Frontal cortex (tissue), 3 donors: ENCODE measurements at regions not wholly inside any gene's neighbourhood (a gene's known extent, or its start where the extent isn't known, plus 50 kb on each side); places are given as distances from the start of the nearest gene placed in this dataset.

Experiments
- DNase-seq, 2 donors: peaks; one replicate each; pipeline ENCODE4 v3.0.0; 2012; ENCODE audit warnings: low spot score in 2 of 2
- FAIRE-seq: peaks from 2 replicates; lab custom pipeline; 2012; peaks lifted over from hg19 to GRCh38; lab: Jason Lieb, UNC
- donor health status: control.
- donor health status: control.
- donor health status: control.

- DNase-seq (no peak), FAIRE-seq (no peak)
These were observed 115.2 kb upstream of the RAP1B start for GRCh38 chr12:68495336-68496070.

DNA sequence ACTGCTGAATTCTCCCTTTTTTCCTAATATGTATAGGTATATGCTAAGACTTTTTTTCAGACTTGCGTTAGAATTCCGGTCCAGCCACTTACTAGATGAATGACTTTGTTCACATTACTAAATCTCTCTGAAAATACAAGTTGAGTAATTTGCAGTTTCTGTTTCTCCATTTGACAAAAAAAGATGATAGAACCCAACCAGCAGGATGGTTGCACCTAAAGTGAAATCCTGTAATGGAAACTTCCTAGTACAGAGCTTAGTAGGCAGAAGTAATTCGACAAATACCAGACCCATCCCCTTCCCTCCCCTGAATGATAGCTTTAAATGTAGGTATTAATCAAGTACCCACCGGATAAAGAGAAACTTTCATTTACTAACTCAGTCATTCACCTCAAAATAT lies 113.6 kb upstream of the RAP1B start:
- DNase-seq = no peak
- no peak for FAIRE-seq

- DNase-seq (no peak), FAIRE-seq (no peak)
These were observed 113.0 kb upstream of the RAP1B start for GRCh38 chr12:68497702-68498101.

- no peak for FAIRE-seq
- no peak for DNase-seq
These were observed 112.0 kb upstream of the RAP1B start for GRCh38 chr12:68498736-68499135.

GRCh38 chr12:68499616-68500015 lies 111.1 kb upstream of the RAP1B start:
- DNase-seq = no peak
- FAIRE-seq = no peak

DNA sequence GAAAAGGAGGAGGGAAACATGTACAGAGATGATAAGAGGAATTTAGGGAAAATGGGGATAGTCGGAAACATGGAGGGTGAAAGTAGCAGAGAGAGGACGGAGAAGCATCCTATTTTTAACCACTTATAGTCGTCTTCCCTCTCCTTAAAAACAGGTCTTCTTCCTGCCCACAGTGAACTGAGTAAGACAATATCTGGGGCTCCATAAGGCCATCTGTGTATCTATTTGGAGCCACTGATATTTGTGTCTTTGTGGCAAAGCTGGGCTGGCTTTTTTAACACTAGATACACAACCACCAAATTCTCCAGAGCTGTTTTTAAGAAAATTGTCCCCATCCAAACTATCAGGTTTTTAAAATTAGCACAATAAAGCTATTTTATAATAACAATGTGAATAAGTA lies 109.5 kb upstream of the RAP1B start:
- FAIRE-seq (no peak), DNase-seq (no peak)

GRCh38 chr12:68505970-68506369 lies 104.7 kb upstream of the RAP1B start:
- FAIRE-seq = no peak
- DNase-seq = no peak

- FAIRE-seq (no peak), DNase-seq (no peak)
These were observed 104.1 kb upstream of the RAP1B start for GRCh38 chr12:68506619-68507018.

- FAIRE-seq (no peak), DNase-seq (no peak)
These were observed 103.0 kb upstream of the RAP1B start for GRCh38 chr12:68507657-68508056.

DNA sequence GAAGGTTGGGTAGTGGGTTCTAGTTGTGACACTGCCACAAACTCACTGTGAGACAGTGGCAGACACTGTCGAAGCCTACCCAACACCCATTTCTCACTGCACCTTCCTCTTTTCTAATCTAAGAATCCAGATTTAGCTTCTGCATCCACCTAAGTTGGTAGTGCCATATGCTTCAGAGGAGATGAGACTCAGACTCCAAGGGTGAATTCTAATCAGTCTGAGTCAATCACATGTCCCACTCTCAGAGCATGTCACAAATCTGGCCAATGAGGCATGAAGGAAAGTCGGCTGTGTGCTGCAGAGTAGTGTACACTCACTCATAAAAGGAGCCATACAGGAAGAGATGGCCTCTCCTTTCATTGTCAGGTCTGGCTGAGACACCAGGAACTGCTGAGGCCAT lies 102.1 kb upstream of the RAP1B start:
- DNase-seq (no peak), FAIRE-seq (no peak)

DNA sequence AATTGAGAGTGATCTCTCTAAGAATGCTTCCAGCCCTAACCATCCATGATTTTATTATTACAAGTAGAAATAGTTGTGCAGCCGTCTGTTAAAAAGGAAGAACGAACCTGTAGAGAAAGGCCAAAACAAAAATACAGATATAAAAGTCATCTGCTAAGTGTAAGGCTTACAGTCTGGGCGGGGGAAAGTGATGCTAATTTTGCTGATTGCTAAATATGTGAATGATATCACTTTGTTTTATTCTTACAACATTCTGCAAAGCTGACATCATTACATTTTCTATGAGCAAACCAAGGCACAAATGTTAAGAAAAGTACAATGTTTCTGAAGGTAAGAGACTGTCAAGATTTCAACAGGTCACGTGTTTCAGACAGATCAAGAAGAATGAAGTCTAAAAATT lies 101.5 kb upstream of the RAP1B start:
- FAIRE-seq (no peak), DNase-seq (no peak)

DNA sequence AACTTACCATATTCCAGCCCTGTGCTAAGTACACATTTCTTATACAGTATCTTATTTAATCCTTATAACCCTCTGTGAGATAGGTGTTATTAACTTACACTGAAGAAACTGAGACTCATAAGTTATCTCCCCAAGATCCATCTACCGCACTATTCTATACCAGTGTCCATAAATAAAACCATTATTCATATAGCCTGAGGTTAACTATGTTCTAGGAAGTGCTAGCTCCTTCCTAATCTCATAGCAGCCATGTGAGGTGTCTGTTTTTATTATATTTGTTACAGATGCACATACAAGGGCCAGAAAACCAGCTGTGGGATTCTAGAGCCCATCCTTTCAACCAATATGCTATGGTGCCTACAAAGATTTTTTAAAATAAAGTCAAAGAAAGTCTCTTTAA lies 100.3 kb upstream of the RAP1B start:
- no peak for DNase-seq
- no peak for FAIRE-seq

- FAIRE-seq (no peak), DNase-seq (no peak)
These were observed 95.8 kb upstream of the RAP1B start for GRCh38 chr12:68514807-68515411.

DNA sequence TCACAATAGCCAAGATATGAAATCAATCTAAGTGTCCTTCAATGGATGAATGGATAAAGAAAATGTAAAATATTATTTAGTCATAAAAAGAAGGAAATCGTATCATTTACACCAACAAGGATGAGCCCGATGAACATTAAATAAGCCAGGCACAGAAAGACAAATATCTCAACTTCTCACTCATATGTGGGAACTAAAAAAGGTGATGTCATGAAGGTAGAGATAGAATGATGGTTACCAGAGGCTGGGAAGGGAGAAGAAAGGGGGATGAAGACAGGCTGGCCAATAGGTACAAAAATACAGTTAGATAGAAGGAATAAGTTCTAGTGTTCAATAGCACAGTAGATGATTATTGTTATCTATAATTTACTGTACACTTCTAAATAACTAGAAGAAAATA lies 94.9 kb upstream of the RAP1B start:
- FAIRE-seq (no peak), DNase-seq (no peak)

DNA sequence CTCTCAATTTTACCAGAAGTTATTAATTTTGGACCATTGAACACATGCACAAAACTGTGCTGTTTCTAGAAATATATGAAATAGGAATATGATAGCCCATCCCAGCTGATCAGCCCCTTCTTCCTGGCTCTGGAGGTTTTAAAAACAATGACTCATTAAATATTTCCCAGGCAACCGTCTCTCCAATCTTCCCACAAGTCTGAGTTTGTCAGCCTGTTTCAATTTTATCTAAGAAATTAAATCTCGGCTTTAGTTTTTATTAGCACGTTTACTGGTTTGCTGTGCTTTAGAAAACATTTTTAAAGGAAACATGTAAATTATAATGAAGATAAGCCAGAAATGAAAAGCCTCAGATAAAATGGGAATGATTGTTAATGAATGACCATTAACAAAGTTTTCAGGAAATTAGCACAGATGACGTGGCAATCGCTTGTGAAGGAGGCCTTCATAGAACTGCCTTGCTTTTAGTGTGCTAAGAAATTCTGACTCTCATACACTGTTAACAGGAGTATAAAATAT lies 89.3 kb upstream of the RAP1B start:
- no peak for FAIRE-seq
- no peak for DNase-seq

DNA sequence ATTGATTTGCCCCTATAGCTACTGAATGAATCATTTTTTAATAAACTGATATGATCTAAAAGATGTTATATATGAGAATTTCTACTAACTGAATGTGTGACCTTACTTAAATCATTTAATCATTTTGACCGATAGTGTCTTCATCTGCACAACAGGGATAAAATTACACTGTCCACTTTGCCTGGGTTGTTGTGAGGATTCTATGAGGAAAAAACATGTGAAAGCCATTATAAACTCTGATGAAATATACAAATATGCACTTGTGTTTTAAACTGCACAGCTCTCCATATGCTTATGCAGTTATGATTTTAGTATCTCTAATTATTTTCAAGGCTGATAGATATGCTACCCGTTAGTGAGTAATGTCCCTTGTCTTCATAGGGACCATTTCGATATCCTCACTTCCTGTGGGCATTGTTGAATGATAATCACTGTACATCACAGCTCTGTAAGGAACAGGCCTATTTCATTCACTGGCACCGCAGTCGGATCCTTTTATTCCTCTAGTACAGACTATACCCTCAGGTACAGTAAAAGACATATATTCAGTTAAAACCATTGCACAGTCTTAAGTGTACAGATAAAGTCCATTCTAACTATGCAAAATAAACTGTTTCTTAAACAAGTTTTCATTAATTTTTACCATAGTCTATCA lies 88.7 kb upstream of the RAP1B start:
- FAIRE-seq (no peak), DNase-seq (no peak)

GRCh38 chr12:68529466-68529865 lies 81.2 kb upstream of the RAP1B start:
- no peak for DNase-seq
- no peak for FAIRE-seq

DNA sequence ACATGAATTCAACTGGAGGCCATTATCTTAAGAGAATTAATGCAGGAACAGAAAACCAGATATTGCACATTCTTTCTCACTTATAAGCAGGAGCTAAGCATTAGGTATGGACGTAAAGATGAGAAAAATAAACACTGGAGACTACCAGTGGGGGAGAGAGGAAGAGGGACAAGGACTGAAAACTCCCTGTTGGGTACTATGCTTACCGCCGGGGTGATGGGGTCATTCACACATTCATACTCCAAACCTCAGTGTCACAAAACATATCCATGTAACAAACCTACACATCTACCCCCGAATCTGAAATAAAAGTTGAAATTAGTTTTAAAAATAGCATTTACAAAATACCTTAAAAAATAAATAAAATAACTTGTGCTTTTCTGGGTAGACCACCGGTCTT lies 80.8 kb upstream of the RAP1B start:
- no peak for DNase-seq
- no peak for FAIRE-seq

DNA sequence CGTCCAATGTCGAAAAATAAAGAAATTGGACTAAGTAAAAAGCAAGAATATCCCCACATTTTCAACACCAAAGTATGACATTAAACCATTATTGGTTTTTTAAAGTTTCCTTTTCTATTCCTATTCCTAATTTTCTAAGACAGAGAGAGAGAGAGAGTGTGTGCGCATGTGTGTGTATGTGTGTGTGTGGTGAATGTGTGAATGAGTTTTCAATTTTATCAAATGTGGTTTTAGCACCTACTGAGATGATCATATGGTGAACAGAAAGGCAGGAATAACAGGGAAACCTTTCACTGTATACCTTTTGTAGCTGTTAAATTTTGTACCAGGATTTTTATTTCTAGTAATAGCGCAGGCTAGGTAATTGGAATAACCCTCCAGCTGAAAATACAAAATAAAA lies 80.4 kb upstream of the RAP1B start:
- no peak for DNase-seq
- no peak for FAIRE-seq

GRCh38 chr12:68530965-68531364 lies 79.7 kb upstream of the RAP1B start:
- FAIRE-seq (no peak), DNase-seq (no peak)

- DNase-seq (no peak), FAIRE-seq (no peak)
These were observed 78.4 kb upstream of the RAP1B start for GRCh38 chr12:68532204-68532886.
